ENCODE measurements at regions not wholly inside any gene's neighbourhood (a gene's known extent, or its start where the extent isn't known, plus 50 kb on each side); places are given as distances from the start of the nearest gene placed in this dataset.
"Not testable (repeated sequence)": the region's sequence is repeated elsewhere in the genome, so short reads cannot be mapped to it uniquely, and the experiment has no call there.

DNA sequence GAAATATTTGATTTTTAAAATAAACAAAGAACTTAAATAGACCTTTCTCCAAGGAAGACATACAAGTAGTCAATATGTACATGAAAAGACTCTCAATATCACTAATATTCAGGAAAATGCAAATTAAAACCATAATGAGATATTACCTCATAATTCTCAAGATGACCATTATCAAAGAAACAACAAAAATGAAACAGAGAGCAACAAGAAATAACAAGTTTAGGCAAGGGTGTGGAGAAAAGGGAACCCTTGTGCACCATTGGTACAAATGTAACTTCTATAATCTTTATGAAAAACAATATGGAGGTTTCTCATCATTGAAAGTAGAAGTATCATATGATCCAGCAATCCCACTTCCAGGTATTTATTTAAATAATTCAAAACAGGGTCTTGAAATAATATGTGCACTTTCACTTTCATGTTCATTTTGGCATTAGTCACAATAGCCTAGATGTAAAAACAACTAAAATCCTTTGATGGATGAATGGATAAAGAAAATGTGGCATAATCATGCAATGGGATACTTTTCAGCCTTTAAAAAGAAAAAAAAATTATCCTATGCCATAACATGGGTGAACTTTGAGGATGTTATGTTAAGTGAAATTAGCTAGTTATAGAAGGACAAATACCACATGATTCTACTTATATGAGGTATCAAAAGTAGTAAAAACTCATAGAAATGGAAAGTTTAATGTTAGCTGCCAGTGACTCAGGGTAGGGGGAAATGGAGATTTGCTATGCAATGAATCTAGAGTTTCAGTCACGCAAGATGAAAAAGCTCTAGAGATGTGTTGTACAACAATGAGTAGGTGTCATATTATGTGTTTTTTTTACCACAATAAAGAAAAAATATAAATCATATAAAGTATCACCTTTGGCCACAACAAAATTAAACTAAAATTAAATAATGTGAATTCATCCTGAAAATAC lies 114.5 kb upstream of the LYPLAL1 start:
- DNase-seq (ENCODE audit: low read depth), result no peak

DNA sequence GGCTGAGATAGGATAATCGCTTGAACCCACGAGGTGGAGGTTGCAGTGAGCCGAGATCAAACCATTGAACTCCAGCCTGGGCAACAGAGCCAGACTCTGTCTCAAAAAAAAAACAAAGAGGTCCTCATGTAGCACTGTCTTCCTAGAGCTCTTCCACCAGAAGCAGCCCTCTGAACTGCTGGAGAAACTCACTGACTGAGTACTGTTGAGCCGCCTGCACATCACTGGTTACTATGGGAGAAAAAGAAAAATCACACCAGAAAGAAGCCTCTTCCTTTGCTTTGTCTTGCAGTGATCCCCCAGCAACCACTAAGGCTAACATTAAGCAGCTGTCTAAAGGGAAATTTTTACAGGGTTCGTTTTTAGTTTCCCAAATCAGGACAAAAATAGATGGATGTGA lies 112.9 kb upstream of the LYPLAL1 start:
- DNase-seq (ENCODE audit: low read depth), result no peak

DNA sequence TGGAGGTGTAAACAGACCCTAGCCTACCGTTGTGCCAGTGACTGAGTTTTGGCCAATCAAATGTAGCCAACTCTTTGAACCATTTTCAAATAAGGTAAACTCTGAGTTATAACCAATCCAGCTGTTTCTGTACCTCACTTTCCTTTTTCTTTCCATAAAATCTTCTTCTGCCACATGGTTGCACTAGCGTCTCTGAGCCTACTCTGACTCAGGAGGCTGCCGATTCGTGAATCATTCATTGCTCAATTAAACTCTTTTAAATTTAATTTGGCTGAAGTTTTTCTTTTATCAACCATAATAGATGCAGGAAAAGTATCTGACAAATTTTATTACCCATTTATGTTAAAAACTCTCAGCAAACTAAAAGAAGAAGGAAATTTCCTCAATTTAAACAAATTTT lies 111.5 kb upstream of the LYPLAL1 start:
- DNase-seq (ENCODE audit: low read depth), result no peak

DNA sequence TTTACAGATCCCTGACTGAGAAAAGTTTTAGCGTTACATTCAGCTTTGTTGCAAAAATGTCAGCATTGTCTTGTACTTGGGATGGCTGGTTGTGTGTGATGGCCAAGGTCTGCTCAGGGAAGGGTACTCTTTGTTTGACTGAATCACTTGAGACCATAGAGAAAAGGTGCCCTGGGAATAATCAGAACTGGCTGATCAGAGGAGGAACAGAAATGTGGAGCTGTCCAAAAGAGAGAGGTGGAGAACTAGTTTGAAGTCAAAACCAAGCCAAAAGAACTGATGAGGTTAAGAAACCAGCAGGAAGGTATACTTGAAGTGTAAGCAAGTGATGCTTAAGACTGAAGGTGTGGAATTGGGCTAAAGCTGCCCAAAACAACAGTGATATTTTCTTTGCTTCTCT lies 107.6 kb upstream of the LYPLAL1 start:
- no peak for DNase-seq (ENCODE audit: low read depth)

DNA sequence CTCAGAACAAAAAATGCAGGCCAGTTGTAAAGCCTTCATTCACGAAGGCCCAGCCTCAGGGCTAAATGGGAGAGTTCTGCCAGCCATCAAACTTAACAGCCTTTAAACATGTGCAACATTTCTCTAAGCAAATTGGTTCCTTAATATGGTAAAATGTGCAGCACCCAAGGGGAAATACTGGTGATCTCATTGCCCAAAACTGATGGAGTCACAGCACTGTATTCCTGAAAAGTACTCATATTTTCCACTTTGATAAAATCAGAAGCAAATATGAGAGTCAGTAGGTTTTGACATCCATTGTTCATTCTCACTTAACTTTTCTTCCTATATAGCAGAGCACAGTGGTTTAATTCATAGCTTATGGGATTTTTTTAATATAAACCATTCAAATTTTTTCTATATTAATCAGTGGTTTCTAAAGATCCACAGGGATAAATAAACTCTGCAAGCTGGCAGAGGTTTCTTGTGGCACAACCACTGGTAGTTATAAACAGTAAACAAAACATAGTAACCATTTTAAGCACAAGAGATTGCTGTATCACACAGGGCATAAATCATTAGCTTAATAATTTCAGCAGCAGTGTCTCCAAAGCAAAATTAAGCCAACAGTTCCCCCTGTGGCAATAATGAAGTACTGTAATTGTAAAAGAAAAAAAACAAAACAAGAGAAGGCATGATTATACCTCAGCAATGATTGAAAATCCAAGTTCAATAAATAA lies 106.9 kb upstream of the LYPLAL1 start:
- no peak for DNase-seq (ENCODE audit: low read depth)

DNA sequence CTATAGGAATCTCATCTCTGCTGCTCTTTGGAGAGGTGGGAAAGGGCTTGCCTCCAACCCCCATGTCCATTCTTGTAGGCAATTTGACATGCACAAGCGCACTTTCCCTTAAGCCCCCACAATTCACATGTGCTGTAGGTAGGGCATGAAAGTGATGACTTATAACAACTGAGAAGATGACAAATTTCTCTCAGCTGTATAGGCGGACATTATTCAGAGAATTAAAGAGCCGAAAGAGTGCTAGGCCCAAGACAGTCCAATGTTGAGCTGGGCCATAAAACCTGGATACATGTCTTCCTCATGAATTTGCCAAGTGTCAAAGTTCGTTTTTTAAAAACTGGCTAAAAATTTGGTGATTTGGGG lies 106.3 kb upstream of the LYPLAL1 start:
- no peak for DNase-seq (ENCODE audit: low read depth)

DNA sequence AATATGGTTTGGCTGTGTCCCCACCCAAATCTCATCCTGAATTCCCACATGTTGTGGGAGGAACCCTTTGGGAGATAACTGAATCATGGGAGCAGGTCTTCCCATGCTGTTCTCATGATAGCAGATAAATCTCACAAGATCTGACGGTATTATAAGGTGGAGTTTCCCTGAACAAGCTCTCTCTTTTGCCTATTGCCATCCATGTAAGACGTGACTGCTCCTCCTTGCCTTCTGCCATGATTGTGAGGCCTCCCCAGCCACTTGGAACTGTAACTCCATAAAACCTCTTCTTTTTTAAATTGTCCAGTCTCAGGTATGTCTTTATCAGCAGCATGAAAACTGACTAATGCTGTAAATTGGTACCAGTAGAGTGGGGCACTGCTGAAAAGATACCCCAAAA lies 103.3 kb upstream of the LYPLAL1 start:
- DNase-seq (ENCODE audit: low read depth), result not testable (repeated sequence)

DNA sequence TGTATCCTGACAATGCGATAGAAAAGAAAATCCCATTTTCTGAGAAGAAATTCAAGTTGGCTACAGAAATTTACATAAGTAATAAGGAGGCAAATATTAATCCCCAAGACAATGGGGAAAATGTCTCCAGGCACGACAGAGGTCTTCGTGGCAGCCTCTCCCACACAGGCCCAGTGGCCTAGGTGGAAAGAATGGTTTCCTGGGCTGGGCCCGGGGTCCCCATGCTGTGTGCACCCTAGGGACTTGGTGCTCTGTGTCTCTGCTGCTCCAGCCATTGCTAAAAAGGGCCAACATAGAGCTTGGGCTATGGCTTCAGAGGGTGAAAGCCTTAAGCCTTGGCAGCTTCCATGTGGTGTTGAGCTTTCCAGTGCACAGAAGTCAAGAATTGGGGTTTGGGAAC lies 102.5 kb upstream of the LYPLAL1 start:
- no peak for DNase-seq (ENCODE audit: low read depth)

DNA sequence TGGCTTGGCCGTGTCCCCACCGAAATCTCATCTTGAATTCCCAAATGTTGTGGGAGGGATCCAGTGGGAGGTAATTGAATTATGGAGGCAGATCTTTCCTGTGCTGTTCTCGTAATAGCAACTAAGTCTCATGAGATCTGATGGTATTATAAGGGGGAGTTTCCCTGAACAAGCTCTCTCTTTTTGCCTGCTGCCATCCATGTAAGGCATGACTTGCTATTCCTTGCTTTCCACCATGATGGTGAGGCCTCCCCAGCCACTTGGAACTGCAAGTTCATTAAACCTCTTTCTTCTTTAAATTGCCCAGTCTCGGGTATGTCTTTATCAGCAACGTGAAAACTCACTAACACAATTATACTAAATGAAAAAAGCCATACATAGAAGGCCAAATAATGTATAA lies 101.3 kb upstream of the LYPLAL1 start:
- no peak for DNase-seq (ENCODE audit: low read depth)

DNA sequence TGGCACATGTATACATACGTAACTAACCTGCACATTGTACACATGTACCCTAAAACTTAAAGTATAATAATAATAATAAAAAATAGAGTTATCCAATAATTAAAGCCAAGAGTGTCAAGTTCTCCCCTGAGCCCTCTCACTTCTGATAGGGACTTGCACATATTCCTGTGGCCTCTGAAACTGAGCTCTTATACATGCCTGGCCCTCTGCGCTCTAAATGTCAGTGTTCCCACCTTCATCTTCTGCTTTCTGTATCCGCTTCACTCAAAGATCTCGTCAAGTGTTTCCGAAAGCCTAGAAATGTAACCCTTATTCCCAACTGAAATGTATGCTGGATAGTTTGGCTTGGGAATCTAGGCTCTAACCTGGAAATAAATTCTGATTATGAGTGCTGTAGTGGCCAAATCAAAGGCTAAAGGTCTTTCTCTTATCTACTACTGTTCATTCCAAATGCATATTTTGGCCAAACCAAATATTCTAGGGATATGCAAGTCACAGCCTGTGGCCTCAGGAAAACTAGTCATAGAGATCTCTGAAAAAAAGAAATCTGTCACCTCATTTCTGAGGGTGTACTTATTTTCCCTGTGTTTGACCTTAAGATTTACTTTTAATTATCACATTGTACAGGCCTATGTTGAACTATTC lies 99.5 kb upstream of the LYPLAL1 start:
- DNase-seq (ENCODE audit: low read depth), result no peak

DNA sequence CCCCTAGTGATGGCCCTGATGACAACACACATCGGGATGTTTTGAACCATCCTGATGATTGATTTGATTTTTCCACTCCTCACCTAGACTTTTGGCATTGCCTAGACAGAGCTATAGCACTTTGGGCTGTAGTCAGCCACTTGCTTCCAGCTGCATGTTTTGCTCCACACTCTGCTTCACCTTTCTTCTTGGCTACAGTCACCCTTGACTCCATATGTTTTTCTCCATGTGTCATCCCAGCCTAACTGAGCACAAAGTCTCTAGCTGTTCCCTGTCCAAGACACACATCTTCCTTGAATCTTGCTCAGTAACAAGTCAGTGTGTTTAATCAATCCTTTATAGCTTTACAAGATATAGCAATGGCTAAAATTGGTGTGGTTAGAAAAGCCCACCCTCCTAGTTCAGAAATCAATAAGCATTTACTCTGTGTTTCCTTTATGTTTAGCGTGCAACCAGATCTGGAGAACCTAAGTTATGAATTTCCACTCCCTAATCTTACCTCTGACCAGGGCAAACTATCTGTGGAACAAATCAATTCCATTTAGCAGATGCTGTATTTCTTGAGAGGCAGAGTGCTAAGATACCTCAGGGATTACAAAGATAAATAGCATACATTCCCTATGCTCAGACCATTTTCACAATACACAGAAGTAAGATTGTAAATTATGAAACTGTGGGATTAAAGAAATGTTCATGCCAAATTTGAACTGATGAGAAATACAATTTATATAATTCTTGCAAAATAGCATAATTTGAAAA lies 98.4 kb upstream of the LYPLAL1 start:
- DNase-seq (ENCODE audit: low read depth), result no peak

DNA sequence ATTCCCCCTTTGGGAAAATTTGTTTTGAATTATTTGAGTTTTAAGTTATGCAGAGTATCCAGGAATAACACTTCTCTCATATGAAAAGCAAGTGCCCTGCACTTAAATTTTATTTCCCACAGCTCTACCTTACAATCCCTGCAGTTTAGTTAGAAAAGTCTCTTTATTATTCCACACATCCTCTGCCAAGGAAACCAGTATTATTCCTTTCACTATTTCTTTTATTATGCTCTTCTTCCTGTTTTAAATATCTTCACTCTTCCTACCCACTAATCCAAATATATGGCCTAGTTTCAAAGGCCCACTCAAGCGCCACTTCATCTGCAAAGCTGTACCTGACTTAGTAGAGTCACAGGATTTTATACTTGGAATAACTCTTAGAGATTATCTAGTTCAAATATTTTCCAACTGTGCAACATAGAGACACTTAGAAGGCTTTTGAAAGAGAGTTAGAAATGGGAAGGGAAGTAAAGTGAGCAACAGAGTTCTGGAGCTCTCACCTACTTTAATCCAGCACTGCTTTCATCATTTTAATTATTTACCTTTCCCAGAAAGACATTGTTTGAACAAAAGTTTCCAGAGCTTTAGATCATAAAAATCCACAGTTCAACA lies 97.2 kb upstream of the LYPLAL1 start:
- DNase-seq (ENCODE audit: low read depth), result no peak

DNA sequence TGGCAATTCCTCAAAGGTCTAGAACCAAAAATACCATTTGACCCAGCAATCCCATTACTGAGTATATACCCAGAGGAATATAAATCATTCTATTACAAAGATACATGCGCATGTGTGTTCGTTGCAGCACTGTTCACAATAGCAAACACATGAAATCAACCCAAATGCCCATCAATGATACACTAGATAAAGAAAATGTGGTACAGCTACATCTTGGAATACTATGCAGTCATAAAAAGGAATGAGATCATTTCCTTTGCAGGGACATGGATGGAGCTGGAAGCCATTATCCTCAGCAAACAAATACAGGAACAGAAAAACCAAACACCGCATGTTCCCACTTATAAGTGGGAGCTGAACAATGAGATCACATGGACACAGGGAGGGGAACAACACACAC lies 95.9 kb upstream of the LYPLAL1 start:
- DNase-seq (ENCODE audit: low read depth), result not testable (repeated sequence)

DNA sequence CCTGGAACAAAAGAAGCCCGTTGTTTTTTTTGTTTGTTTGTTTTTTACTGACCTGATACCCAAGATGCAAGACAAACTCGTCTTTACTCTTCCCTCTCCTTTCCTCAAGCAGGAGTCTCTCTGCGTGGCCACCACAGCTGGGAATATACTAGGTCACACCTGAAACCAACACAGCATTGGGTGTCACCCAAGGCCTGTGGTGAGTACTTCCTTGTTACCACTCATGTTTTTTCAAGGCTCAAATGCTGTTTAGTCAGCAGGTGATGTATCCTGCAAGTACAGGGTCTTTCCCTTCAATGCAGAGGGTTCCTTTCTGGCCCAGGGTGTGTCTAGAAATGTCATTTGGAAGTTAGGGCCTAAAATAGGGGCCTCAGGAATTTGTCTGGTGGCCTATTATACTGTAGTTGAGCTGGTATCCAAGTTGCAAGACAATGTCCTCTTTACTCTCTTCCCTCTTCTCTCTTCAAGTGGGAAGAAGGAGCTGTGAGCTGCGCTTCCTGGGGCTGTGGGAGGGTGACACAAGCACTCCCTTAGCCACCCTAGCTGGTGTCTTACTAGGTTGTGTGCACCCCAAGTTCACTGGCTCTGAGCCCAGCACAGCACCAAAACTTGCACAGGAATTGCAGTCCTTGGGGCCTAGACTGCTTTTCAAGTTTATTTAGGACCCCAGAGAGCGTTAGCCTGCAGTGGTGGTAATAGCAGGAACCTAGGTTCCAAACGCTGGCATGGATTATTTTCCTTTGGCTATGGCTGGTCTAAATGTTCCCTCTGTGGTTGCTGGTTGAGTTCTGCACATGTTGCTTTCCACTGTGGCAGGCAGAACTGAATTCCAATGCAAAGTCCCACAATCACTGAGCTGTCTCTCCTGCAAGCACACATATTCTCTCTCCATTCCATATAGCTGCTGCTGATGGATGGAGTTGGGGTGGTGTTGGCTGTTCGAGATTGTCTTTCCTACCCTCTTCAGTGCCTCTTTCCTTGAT lies 91.4 kb upstream of the LYPLAL1 start:
- no peak for DNase-seq (ENCODE audit: low read depth)

DNA sequence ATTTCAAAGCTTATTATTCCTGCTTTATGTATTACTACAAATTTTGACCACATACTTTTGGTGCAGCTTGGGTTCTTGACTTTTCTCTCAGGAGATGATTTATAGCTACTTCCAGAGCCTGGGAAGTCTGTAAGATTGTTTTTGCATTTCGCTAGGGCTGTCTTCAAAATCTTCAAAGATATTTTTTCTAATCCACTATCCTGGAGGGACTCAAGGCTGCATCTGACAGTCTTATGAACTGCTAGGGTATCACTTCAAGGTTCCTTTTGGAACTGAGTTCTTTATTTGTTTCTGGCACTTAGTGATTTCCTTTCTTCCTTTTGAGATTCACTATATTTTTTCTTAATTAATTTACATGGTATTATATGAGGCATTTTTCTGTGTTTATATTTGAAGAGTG lies 90.0 kb upstream of the LYPLAL1 start:
- no peak for DNase-seq (ENCODE audit: low read depth)

DNA sequence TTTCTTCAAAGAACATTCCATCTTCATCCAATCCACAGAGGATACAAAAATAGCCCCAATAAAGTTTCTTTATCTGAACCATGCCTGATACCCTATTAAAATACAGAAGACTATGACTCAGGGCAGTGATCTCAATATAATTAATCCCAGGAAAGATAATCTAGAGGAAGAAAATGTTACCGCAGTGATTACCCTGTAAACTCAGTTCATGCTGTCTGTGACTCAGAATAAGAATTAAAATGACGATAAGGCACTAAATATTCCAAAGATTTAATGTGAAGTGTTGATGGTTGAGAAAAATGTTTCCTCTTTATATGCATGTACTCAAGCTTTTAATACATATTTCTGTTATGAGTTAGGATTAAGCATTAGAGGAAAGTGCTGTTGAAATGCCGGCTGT lies 88.6 kb upstream of the LYPLAL1 start:
- no peak for DNase-seq (ENCODE audit: low read depth)

DNA sequence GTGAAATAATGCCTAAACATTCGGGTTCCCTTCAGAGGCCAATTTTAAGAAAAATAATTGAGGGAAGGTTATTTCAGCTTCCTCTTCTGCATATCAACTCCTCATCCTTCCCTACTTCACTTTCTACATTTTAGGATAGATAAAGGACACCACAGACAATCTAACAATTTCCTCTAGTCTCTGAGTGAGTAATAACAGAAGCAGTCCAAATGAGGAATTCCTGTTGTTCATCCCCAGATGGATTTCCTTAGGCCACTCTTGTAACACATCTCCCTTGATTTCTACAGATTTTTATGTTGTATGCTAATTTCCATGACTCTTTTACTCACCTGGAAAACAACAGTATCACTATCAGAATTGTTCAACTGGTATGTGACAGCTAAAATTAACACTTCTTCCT lies 87.7 kb upstream of the LYPLAL1 start:
- no peak for DNase-seq (ENCODE audit: low read depth)

DNA sequence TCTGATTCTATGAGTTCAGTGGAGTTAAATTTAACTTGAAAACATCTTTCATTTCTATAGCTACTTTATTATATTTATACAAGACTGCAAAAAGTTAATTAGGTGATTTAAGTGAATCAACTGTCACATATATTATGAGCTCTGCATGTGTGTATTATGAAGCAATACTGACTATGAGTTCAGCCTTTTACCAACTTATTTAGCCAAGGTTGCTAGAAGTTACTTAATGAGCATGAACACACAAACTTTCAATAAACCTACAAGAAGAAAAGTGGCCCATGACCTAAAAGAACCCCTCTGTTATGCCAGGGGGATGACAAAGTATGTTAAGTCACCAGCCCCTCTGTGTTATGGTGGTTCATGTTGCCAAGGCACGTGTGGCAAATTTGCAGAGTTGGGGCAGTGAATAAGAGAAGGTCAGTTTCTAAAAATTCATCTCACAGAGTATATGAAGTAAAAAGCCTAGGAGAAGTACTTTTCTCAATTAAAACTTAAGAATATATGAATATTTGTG lies 86.7 kb upstream of the LYPLAL1 start:
- no peak for DNase-seq (ENCODE audit: low read depth)

DNA sequence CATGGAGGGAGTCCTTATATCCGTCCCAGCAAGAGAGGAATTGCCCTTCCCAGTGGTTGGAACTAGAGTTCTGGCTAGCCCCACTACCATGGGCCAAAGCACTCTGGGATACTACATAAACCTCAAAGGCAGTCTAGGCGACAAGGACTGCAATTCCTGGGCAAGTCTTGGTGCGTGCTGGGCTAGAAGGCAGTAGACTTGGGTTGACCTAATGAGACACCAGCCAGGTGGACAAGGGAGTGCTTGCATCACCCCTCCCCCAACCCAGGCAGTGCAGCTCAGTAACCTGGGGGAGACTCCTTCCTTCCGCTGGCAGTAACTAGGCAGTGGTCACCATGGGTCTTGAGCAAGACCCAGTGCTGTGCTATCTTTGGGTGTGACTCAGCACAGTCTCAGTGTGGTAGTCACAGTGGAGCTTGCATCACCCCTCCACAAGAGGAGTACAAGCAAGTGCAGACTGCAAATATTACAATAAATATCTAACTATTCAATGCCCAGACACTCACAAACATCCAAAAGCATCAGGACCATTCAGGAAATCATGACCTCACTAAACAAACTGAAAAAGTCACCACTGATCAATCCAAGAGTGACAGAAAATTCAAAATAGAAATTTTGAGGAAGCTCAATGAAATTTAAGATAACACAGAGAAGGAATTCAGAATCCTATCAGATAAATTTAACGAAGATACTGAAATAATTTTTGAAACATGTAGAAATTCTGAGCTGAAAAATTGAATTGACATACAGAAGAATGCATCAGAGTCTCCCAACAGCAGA lies 84.7 kb upstream of the LYPLAL1 start:
- DNase-seq (ENCODE audit: low read depth), result no peak

DNA sequence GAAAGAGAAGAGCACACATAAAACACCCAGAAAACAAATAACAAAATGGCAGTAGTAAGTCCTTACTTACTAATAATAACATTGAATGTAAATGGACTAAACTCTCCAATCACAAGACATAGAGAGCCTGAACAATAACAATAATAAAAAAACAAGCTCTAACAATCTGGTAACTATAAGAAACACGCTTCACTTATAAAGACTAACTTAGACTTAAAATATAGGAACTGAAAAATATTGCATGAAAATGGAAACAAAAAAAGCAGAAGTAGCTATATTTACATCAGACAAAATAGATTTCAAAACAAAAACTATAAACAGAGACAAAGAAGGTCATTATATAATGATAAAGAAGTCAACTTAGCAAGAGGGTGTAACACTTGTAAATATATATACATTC lies 83.1 kb upstream of the LYPLAL1 start:
- DNase-seq (ENCODE audit: low read depth), result no peak

All from stimulated activated CD8-positive, alpha-beta memory T cell treated with anti-CD3 and anti-CD28 coated beads, Interleukin-12 subunit alpha, Interleukin-12 subunit beta, amount 100 ng/mL, for 1 hour (primary cell).